GM12872 (cell line): ENCODE measurements at regions not wholly inside any gene's neighbourhood (a gene's known extent, or its start where the extent isn't known, plus 50 kb on each side); places are given as distances from the start of the nearest gene placed in this dataset.

ENCODE experiments used
- CTCF ChIP-seq: IDR thresholded peaks from 3 replicates; pipeline ENCODE4 v1.5.1; 2011; ENCODE audit warnings: low read depth, mild to moderate bottlenecking, low read length, moderate library complexity; ENCODE audit not compliant: insufficient read depth

- no peak for TF ChIP-seq CTCF
Measured at GRCh38 chr2:190005513-190005912, 57.0 kb downstream of the MSTN start.

GRCh38 chr2:189999661-190000060 lies 62.9 kb downstream of the MSTN start:
- TF ChIP-seq CTCF: no peak

DNA sequence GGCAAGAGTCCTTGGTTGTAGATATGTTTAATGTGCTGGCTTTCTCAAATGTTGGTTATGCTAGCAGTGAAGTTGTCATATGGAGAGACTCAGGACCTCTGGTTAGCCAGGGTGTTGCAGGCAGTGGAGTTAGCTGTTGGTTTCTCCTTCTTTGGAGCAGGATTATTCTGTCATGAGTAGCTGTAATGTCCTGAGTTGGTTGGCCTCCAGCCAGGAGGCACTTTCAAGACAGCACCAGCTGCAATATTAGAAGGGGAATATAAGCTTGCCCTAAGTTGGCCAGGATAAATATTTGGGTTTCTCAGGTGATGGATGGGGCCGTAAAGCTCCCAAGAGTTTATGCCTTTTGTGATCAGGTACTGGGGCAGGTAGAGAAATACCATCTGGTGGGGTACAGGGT lies 65.5 kb downstream of the MSTN start:
- no peak for TF ChIP-seq CTCF

GRCh38 chr2:189995679-189996078 lies 66.8 kb downstream of the MSTN start:
- TF ChIP-seq CTCF: no peak

- TF ChIP-seq CTCF: peak; percentile 63
Measured at GRCh38 chr2:189982780-189983394, 79.6 kb downstream of the MSTN start.

DNA sequence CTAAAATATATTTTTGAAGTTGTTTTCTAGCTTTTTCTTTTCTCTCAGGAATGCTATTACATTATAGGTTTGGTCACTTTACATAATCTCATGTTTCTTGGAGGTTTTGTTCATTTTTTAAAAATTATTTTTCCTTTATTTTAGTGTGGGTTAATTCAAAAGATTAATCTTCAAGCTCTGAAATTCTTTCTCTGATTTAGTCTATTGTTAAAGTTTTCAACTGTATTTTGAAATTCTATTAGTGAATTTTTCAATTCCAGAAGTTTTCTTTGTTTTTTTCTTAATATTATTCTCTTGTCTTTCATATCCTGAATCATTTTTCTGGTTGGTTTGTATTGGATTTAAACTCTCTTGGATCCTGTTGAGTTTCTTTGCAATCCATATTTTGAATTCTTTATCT lies 80.4 kb downstream of the MSTN start:
- TF ChIP-seq CTCF: no peak

DNA sequence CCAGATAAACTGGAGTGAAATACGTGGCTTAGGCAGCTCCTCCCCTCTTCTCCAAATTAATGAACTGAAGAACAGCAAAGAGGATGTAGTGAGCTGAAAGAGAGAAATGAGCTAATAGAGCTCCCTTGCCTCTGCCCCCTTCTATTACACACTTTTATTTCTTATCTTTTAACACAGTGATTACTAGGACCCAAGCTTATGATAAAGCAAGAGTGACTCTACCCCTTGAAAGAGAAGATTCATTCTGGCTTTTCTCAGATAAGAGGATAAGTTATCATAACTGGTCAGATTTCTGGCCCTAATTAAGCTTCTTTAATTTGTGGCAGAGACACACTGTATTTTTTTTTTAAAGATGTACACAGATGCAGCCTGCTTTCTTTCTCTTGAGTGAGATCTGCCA lies 102.2 kb downstream of the MSTN start:
- TF ChIP-seq CTCF: no peak
